Right lobe of liver (tissue), 6 donors: ENCODE measurements at regions not wholly inside any gene's neighbourhood (a gene's known extent, or its start where the extent isn't known, plus 50 kb on each side); places are given as distances from the start of the nearest gene placed in this dataset.

Source experiments
- ATAC-seq, 4 donors: fragments of 200-7000 bp; cut with Tn5 transposase; one replicate each; pipeline ENCODE4 v1.9.1; 2020; ENCODE audit warnings: mild to moderate bottlenecking in 4 of 4, moderate library complexity in 4 of 4
- DNase-seq, 3 donors: peaks; one replicate each; pipeline ENCODE4 v3.0.0-alpha.2; 2020
- H3K27ac ChIP-seq, 3 donors: fragments of 200-600 bp; one replicate each; pipeline ENCODE4 v1.8.0; 2022
- H3K27me3 ChIP-seq, 2 donors: fragments of 200-600 bp; one replicate each; pipeline ENCODE4 v1.8.0; 2022
- H3K36me3 ChIP-seq, 4 donors: fragments of 200-600 bp; sonication (generic) in 1 of 4; one replicate each; pipeline versions ENCODE4 v1.5.1 to v1.8.0; 2017 to 2022; ENCODE audit warnings: control low read depth in 1 of 4
- H3K4me1 ChIP-seq, 4 donors: fragments of 200-600 bp; sonication (generic) in 1 of 4; one replicate each; pipeline versions ENCODE4 v1.5.1 to v1.8.0; 2017 to 2022; ENCODE audit warnings: control low read depth in 1 of 4
- H3K4me3 ChIP-seq, 3 donors: fragments of 200-600 bp; one replicate each; pipeline ENCODE4 v1.8.0; 2022
- H3K9me3 ChIP-seq, 4 donors: fragments of 200-600 bp; sonication (generic) in 1 of 4; one replicate each; pipeline versions ENCODE4 v1.5.1 to v1.8.0; 2017 to 2022; ENCODE audit warnings: control low read depth in 1 of 4
- POLR2A ChIP-seq: fragments of 450-650 bp; IDR thresholded peaks from one replicate; pipeline ENCODE4 v1.6.1; 2017; ENCODE audit warnings: antibody characterized with exemption, mild to moderate bottlenecking
- WGBS: methylation state at CpG from one replicate; pipeline ENCODE4 v1.1.6; 2018; ENCODE audit warnings: low coverage, low lambda C conversion rate; ENCODE audit not compliant: insufficient coverage; ENCODE audit errors: missing lambda C conversion rate; 5-methylcytosine and 5-hydroxymethylcytosine counted together
- intact Hi-C, 2 donors: fragments of 100-400 bp; cut with DNase I; formaldehyde crosslinking; loops; one replicate each; pipeline versions ENCODE4 v1.11.2 to v1.14.1; 2022
- TF ChIP-seq, protein P1 (sequence below), 4 donors: fragments of 200-600 bp in 3 of 4; fragments of 450-650 bp in 1 of 4; IDR thresholded peaks; one replicate each; pipeline versions ENCODE4 v1.5.1 to v1.8.0; 2016 to 2022; ENCODE audit warnings: antibody characterized with exemption in 4 of 4, mild to moderate bottlenecking in 2 of 4
- donor health status: DM: no; HTN: yes; CAD: no.
- donor health status: DM: no; HTN: no; CAD: no.
- donor health status: DM: no; HTN: no; CAD: no.
- donor health status: DM: no; HTN: yes; CAD: no.
- donor health status: DM: no; HTN: yes; CAD: no.

DNA sequence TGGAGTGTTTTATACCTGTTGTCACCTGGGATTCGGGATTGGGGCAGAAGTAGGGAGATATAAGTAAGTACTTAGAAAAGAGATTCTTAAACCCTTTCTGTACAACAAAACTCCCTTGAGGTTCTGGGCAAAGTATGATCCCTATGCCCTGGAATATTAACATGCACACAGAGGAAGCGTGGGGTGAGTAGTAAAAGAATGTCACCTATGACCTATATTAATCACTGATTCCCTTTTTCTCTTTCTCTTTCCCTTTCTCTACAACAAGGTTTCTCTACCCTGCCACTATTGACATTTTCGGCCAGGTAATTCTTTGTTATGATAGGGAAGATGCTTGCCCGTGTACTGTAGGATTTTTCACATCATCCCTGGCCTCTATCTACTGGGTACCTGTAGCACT lies 209.7 kb upstream of the PLET1 start:
- intact Hi-C loops = no loop called here
- WGBS = 46% methylated on average over 4 of the region's 4 CpGs
- TF ChIP-seq, protein P1, sequence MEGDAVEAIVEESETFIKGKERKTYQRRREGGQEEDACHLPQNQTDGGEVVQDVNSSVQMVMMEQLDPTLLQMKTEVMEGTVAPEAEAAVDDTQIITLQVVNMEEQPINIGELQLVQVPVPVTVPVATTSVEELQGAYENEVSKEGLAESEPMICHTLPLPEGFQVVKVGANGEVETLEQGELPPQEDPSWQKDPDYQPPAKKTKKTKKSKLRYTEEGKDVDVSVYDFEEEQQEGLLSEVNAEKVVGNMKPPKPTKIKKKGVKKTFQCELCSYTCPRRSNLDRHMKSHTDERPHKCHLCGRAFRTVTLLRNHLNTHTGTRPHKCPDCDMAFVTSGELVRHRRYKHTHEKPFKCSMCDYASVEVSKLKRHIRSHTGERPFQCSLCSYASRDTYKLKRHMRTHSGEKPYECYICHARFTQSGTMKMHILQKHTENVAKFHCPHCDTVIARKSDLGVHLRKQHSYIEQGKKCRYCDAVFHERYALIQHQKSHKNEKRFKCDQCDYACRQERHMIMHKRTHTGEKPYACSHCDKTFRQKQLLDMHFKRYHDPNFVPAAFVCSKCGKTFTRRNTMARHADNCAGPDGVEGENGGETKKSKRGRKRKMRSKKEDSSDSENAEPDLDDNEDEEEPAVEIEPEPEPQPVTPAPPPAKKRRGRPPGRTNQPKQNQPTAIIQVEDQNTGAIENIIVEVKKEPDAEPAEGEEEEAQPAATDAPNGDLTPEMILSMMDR (IDR thresholded peaks at IDR 0.05) = no peak
- no peak for TF ChIP-seq POLR2A
- H3K27me3 ChIP-seq = no peaks in the 10 kb centered on the region
- H3K4me3 ChIP-seq = no peak overlapping the region
- no peak overlapping the region for H3K27ac ChIP-seq
- no peaks in the 10 kb centered on the region for H3K9me3 ChIP-seq
- no peak for DNase-seq
- H3K4me1 ChIP-seq = no peaks in the 10 kb centered on the region
- H3K36me3 ChIP-seq = no peaks in the 10 kb centered on the region
- peak in 1 of 4 donors; percentile 87 for ATAC-seq

DNA sequence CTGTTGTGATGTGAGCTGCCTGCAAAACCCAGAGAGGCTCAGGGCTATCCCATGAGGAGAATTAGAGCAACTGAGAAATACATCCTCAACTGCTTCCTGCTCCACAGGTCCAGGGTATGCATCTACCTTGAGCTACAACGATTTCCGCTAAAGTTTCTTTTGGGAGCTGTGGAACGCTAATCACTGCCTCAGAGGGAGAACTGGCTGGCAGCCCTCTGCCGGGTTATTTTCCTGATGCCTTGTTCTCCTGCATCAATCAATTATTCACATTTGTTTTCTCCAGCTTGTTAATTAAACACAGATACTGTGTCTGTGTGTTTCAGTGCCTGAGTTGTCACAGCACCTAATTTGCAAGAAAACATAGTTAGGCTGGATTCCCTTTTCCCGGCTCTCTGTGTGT lies 211.1 kb upstream of the PLET1 start:
- Histone ChIP-seq H3K4me1 (no peaks in the 10 kb centered on the region), H3K27ac (no peak overlapping the region), H3K36me3 (no peaks in the 10 kb centered on the region), H3K9me3 (no peaks in the 10 kb centered on the region), H3K27me3 (no peaks in the 10 kb centered on the region), H3K4me3 (no peak overlapping the region)
- intact Hi-C loops = no loop called here
- TF ChIP-seq POLR2A = no peak
- TF ChIP-seq, protein P1 (IDR thresholded peaks at IDR 0.05) = no peak
- no peak for ATAC-seq
- DNase-seq = no peak
- 59% methylated on average over 4 of the region's 5 CpGs for WGBS

DNA sequence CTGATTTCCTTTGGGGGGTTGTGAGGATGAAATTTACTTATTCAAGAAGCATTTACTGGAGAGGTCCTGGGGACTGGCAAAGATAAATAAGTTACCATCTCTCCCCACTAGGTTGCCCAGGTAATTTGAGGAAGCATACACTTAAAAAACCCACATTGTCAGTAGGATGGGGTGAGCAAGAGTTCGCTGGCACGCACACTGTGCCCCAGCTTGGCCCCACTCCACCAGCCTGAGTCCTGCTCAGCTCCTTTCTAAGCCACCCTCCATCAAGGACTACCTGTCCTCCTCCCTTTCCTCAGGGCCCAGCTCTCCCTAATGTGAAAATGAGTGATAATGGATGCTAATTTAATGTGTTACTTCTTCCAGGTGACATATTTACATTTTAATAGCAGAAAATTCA lies 216.5 kb upstream of the PLET1 start:
- H3K27me3 ChIP-seq = no peaks in the 10 kb centered on the region
- no peaks in the 10 kb centered on the region for H3K4me1 ChIP-seq
- intact Hi-C loops = no loop called here
- no peak overlapping the region for H3K4me3 ChIP-seq
- ATAC-seq (no peak), DNase-seq (no peak)
- whole genome bisulfite sequencing = no CpG with 5 or more reads among the region's 2 CpGs
- no peak overlapping the region for H3K27ac ChIP-seq
- H3K9me3 ChIP-seq = no peaks in the 10 kb centered on the region
- H3K36me3 ChIP-seq = no peaks in the 10 kb centered on the region
- TF ChIP-seq, protein P1 (IDR thresholded peaks at IDR 0.05) = no peak
- TF ChIP-seq POLR2A = no peak

DNA sequence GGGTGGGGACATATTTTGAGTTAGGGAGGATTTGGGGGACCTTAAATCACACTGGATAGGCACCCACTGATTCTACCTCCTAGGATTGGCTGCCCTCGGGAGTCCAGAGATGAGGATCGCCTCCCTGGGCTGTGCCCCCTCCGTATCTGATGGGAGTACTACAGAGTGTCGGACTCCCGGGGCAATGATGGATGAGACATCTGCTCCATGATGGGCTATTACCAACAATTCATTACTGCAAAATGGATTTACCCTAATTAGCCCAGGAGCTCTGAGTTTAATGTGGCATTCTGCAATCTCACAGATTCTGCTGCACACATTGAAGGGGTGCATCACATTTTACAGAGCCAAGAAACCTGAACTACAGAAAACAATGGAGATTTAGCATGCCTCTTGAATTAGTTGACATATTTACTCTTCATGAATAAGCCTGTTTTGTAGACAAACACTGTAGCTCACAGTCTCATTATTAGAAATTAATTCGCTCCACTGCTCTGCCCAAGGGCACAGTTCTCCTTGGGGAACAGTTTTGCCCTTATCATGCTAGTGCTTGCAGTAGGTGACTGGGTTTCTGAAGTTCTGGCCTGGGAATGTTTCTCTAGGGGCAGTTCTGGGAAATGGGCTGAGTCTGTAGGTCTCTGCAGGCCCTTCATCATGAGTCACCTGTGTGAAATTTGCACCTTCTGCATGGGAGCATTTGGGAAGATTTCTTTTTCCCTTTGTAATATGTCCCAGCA lies 217.1 kb upstream of the PLET1 start:
- no peak for ATAC-seq
- no peaks in the 10 kb centered on the region for H3K9me3 ChIP-seq

More for the DNA sequence above, 217.1 kb upstream of the PLET1 start:
- 61% methylated on average over 3 of the region's 6 CpGs for WGBS
- TF ChIP-seq POLR2A = no peak
- TF ChIP-seq, protein P1 (IDR thresholded peaks at IDR 0.05) = no peak
- Histone ChIP-seq H3K27me3 (no peaks in the 10 kb centered on the region), H3K27ac (no peak overlapping the region), H3K4me3 (no peak overlapping the region), H3K36me3 (no peaks in the 10 kb centered on the region), H3K4me1 (no peaks in the 10 kb centered on the region)
- DNase-seq = no peak
- intact Hi-C loops = no loop called here
